Duodenal mucosa (tissue), 2 donors: ENCODE measurements at regions not wholly inside any gene's neighbourhood (a gene's known extent, or its start where the extent isn't known, plus 50 kb on each side); places are given as distances from the start of the nearest gene placed in this dataset.
"Not testable (repeated sequence)": the region's sequence is repeated elsewhere in the genome, so short reads cannot be mapped to it uniquely, and the experiment has no call there.

Experiments
- H3K27ac ChIP-seq: one replicate; pipeline ENCODE4 v1.7.0; 2013; ENCODE audit warnings: low read depth, low read length
- H3K27me3 ChIP-seq, 2 donors: one replicate each; pipeline ENCODE4 v1.7.0; 2013; ENCODE audit warnings: low read length in 2 of 2, control low read depth in 1 of 2; ENCODE audit not compliant: insufficient read depth in 2 of 2, control insufficient read depth in 1 of 2
- H3K36me3 ChIP-seq, 2 donors: one replicate each; pipeline ENCODE4 v1.7.0; 2013; ENCODE audit warnings: low read length in 2 of 2, control low read depth in 1 of 2; ENCODE audit not compliant: insufficient read depth in 2 of 2, control insufficient read depth in 1 of 2
- H3K4me1 ChIP-seq, 2 donors: one replicate each; pipeline ENCODE4 v1.7.0; 2013; ENCODE audit warnings: low read length in 2 of 2, control low read depth in 1 of 2; ENCODE audit not compliant: insufficient read depth in 2 of 2, control insufficient read depth in 1 of 2
- H3K4me3 ChIP-seq, 2 donors: one replicate each; pipeline ENCODE4 v1.7.0; 2013; ENCODE audit warnings: low read length in 2 of 2, low read depth in 1 of 2
- H3K9ac ChIP-seq, 2 donors: one replicate each; pipeline ENCODE4 v1.7.0; 2013; ENCODE audit warnings: low read length in 2 of 2, low read depth in 1 of 2
- H3K9me3 ChIP-seq, 2 donors: one replicate each; pipeline ENCODE4 v1.7.0; 2013; ENCODE audit warnings: low read length in 2 of 2, control low read depth in 1 of 2; ENCODE audit not compliant: control insufficient read depth in 1 of 2

DNA sequence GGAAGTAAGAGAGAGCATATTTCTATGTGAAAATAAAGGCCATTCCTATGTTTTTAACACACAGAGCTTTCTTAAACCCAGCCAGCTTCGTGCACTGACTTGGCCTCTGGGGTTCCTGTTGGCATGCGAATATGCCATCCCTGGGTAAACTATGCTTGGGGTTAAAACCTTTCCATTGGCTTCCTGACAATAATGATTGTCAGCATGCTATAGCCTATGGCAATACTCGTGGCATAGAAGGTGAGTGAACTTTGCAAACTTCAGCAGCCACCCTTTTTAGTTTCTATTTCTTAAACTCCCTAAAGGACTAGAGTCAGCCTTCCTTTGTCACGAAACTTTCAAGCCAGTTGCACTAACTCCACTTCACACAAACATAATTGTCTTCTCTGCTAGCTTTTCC lies 148.4 kb upstream of the RGS6 start:
- no peak overlapping the region for H3K4me3 ChIP-seq
- no peaks in the 10 kb centered on the region for H3K4me1 ChIP-seq
- no peaks in the 10 kb centered on the region for H3K36me3 ChIP-seq
- no peaks in the 10 kb centered on the region for H3K27me3 ChIP-seq
- H3K9me3 ChIP-seq: no peaks in the 10 kb centered on the region
- no peak overlapping the region for H3K27ac ChIP-seq
- no peak overlapping the region for H3K9ac ChIP-seq

DNA sequence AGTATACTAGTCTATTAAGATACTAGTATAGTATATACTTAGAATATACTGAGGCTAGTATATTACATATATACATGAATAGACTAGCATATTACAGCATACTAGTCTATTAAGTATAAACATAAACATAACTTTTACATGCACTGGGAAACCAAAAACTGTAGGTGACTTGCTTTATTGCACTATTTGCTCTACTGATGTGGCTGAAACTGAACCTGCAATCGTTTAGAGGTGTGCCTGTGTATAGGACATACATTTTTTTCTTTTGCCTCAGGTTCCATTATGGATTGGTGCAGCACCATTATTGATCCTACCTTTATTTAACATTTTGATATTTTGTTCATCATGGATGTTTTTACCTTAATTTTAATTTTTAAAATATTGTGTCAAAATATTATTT lies 143.2 kb upstream of the RGS6 start:
- Histone ChIP-seq H3K27me3 (no peaks in the 10 kb centered on the region), H3K27ac (no peak overlapping the region), H3K4me3 (no peak overlapping the region)

DNA sequence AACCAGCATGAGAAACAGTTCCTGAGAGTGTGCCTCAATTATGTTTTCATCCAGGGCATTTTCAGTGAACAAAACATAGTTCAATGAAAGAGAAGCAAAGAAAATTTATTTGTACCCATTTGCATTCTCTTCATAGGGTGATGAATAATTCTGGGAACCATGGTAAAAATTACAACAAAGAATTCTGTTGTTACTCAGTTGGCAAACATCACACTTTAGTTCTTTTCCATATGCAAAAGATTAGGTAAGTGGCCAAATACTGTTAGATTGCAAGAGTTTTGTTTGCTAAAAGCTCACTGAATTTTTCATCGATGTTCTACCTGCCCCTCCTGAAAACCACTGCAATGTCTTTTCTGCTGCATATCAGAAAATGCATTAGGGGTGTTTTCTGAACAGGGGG lies 132.4 kb upstream of the RGS6 start:
- Histone ChIP-seq H3K27me3 (no peaks in the 10 kb centered on the region), H3K36me3 (no peaks in the 10 kb centered on the region), H3K4me3 (no peak overlapping the region), H3K27ac (no peak overlapping the region), H3K9ac (no peak overlapping the region), H3K4me1 (no peaks in the 10 kb centered on the region), H3K9me3 (no peaks in the 10 kb centered on the region)

More for the DNA sequence above, 143.2 kb upstream of the RGS6 start:
- Histone ChIP-seq H3K9me3 (no peaks in the 10 kb centered on the region), H3K9ac (no peak overlapping the region), H3K4me1 (no peaks in the 10 kb centered on the region), H3K36me3 (no peaks in the 10 kb centered on the region)

DNA sequence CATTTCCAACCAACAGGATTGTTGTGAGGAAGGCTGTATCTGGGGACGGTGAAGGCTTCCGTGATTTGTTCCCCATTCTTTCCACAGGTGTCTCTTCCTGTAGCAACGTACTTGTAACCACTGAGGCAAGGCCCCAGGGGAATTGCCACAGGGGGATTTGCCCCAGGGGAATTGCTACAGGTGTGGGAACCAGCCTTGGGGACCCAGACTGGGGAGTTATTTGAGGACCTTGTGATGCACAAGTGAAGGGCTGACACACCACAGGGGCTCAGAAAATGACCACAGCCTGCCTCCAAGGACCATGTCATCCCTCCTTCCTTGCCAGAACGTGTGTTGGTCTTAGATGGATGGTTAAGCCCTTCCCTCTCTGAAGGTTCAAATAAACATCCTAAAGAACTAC lies 131.4 kb upstream of the RGS6 start:
- H3K9me3 ChIP-seq: no peaks in the 10 kb centered on the region
- H3K27me3 ChIP-seq: no peaks in the 10 kb centered on the region
- H3K9ac ChIP-seq: no peak overlapping the region
- H3K36me3 ChIP-seq: no peaks in the 10 kb centered on the region
- H3K4me3 ChIP-seq: no peak overlapping the region
- H3K27ac ChIP-seq: no peak overlapping the region
- H3K4me1 ChIP-seq: no peaks in the 10 kb centered on the region

DNA sequence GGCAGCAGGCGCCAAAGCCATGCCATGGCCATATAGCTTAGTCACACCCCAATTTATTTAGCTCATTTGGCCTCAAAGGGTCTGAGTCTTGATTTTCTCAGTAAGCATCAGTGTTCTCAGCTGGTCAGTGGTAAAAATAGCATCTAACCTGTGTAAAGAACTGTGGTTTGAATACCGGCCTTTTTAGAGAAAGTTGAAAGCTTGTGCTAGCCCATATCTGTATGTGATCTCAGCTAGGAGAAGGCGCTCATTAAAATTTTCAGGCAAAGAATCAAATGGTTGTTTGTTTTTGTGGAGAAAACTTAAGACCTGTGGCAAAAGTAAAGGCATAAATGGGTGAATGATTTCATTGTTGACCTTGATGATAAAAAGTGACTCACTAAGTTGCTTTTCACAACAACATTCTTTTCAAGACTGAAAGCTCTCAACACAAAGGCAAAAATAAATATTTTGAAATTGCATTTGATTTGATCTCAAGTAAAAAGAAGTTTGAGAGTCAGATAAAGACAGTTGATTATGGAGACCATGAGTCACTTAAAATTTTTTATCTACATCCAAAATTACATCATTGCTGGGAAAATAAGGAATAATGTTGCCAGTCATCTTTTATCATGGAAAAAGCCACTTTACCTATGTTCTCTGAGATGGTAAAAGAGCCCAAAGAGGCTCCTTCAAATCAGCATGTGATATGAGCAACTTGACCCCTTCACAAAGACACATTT lies 128.5 kb upstream of the RGS6 start:
- Histone ChIP-seq H3K4me3 (no peak overlapping the region), H3K9ac (no peak overlapping the region), H3K36me3 (no peaks in the 10 kb centered on the region), H3K27ac (no peak overlapping the region), H3K9me3 (no peaks in the 10 kb centered on the region), H3K4me1 (no peaks in the 10 kb centered on the region), H3K27me3 (no peaks in the 10 kb centered on the region)

DNA sequence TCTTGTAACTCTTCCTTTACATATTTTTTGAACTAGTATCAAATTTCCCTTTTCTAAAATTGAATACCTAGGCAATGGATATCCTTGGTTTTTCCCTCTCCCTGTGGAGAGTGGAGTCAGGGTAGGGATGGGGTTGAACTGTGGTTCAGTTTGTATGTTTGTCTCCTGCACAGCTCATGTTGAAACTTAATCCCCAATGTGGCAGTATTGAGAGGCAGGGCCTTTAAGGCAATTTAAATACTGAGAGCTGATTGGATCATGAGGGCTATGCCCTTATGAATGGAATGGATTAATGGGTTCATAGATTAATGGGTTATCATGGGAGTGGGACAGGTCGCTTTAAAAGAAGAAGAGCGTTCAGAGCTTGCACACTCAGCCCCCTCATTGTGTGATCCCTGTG lies 127.2 kb upstream of the RGS6 start:
- Histone ChIP-seq H3K9ac (no peak overlapping the region), H3K27ac (no peak overlapping the region), H3K4me1 (no peaks in the 10 kb centered on the region), H3K4me3 (no peak overlapping the region), H3K27me3 (no peaks in the 10 kb centered on the region), H3K36me3 (no peaks in the 10 kb centered on the region), H3K9me3 (no peaks in the 10 kb centered on the region)

DNA sequence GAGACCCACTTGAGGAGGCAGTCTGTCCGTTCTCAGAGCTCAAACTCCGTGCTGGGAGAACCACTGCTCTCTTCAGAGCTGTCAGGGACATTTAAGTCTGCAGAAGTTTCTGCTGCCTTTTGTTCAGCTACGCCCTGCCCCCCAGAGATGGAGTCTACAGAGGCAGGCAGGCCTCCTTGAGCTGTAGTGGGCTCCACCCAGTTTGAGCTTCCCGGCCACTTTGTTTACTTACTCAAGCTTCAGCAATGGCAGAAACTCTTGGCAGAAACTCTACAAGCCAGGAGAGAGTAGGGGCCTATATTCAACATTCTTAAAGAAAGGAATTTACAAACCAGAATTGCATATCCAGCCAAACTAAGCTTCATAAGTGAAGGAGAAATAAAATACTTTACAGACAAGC lies 125.2 kb upstream of the RGS6 start:
- H3K27ac ChIP-seq, H3K9me3 ChIP-seq, H3K4me1 ChIP-seq, H3K9ac ChIP-seq, H3K27me3 ChIP-seq, H3K36me3 ChIP-seq, H3K4me3 ChIP-seq: not testable (repeated sequence)

DNA sequence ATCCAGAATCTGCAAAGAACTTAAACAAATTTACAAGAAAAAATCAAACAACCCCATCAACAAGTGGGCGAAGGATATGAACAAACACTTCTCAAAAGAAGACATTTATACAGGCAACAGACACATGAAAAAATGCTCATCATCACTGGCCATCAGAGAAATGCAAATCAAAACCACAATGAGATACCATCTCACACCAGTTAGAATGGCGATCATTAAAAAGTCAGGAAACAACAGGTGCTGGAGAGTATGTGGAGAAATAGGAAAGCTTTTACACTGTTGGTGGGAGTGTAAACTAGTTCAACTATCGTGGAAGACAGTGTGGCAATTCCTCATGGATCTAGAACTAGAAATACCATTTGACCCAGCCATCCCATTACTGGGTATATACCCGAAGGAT lies 121.4 kb upstream of the RGS6 start:
- H3K4me1 ChIP-seq, H3K9ac ChIP-seq, H3K9me3 ChIP-seq, H3K36me3 ChIP-seq, H3K4me3 ChIP-seq, H3K27me3 ChIP-seq, H3K27ac ChIP-seq: not testable (repeated sequence)

DNA sequence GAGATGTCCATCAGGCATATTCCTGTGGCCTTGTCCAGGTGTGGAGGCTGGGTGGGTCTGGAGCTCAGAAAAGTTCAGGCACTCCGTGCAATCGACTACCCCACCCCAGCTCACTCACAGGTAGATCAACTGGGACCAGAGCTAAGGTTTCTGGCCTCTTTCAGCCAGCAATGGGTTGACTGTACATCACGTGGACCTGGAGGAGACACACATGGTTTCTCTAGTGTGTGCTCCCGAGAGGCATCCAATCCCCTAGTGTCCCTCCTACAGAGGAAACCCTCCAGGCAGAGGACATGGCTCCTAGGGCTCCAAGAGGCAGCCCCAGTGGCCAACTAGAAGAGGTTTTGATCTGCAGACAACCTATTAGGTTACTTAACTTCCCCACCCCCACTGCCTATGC lies 119.5 kb upstream of the RGS6 start:
- Histone ChIP-seq H3K36me3 (no peaks in the 10 kb centered on the region), H3K4me3 (no peak overlapping the region), H3K4me1 (no peaks in the 10 kb centered on the region), H3K9ac (no peak overlapping the region), H3K27ac (no peak overlapping the region), H3K27me3 (no peaks in the 10 kb centered on the region), H3K9me3 (no peaks in the 10 kb centered on the region)

DNA sequence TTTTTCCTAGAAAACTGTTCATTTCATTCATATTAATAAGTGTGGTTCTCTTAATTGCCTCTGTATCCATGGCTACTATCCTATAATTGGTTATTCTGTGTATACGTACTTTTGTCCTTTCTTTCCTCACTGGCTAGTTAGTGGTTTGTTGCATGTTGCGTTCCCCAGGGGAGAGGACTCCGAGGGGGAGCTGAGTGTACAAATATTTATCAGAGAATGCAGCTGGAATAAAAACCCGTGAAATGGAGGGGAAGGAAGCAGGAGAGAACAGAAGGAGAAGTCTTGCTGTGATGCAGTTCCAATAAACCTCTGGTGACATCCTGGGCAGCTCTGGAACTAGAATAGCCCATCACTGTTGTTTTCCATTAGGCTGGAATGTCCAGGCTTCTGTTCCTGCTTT lies 117.1 kb upstream of the RGS6 start:
- no peak overlapping the region for H3K4me3 ChIP-seq
- H3K9ac ChIP-seq: no peak overlapping the region
- no peaks in the 10 kb centered on the region for H3K9me3 ChIP-seq
- no peaks in the 10 kb centered on the region for H3K27me3 ChIP-seq
- no peak overlapping the region for H3K27ac ChIP-seq
- no peaks in the 10 kb centered on the region for H3K36me3 ChIP-seq
- no peaks in the 10 kb centered on the region for H3K4me1 ChIP-seq

DNA sequence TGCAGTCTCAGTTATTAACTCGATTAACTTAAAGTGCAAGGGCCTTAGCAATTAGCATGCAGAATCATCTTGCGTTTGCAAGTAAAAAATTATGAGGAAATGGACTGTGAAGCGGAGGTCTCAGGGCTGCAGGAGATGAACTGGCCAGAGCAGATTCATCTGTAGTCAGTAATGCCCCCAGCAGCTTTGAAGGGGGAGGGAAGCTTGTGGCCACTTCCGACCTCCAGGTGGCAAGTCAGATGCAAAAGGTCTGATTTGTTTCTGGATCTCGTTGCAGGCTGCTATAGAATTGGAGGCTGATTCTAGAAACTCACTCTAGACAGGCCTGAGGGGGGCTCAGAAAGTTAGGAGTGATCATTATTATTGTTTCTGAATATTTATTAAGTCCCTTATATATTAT lies 107.4 kb upstream of the RGS6 start:
- H3K4me1 ChIP-seq: no peaks in the 10 kb centered on the region
- H3K27me3 ChIP-seq: no peaks in the 10 kb centered on the region
- H3K27ac ChIP-seq: no peak overlapping the region
- no peaks in the 10 kb centered on the region for H3K9me3 ChIP-seq
- no peak overlapping the region for H3K9ac ChIP-seq
- H3K4me3 ChIP-seq: no peak overlapping the region
- H3K36me3 ChIP-seq: no peaks in the 10 kb centered on the region
